SK-N-SH treated with all-trans-retinoic acid at 6 μM for 48 hours (cell line): ENCODE measurements at regions not wholly inside any gene's neighbourhood (a gene's known extent, or its start where the extent isn't known, plus 50 kb on each side); places are given as distances from the start of the nearest gene placed in this dataset.

Experiments
- ARNTL ChIP-seq: fragments of 450-650 bp; formaldehyde crosslinking; IDR thresholded peaks from 2 replicates; pipeline ENCODE4 v1.5.0; 2020; ENCODE audit warnings: low read depth, mild to moderate bottlenecking, moderate library complexity, borderline replicate concordance
- SNAI2 ChIP-seq: fragments of 250-450 bp; sonication (Bioruptor Pico); IDR thresholded peaks from 2 replicates; pipeline ENCODE4 v1.5.0; 2020; ENCODE audit warnings: mild to moderate bottlenecking, moderate library complexity
- ZNF70 ChIP-seq: fragments of 450-650 bp; formaldehyde crosslinking; IDR thresholded peaks from 2 replicates; pipeline ENCODE4 v1.5.0; 2020; ENCODE audit warnings: mild to moderate bottlenecking, moderate library complexity

GRCh38 chr10:6969659-6970058 lies 389.6 kb upstream of the PRKCQ start:
- TF ChIP-seq ARNTL (CRISPR knock-in tag) (no peak), ZNF70 (no peak), SNAI2 (no peak)
